GM18517 (cell line): ENCODE measurements at regions not wholly inside any gene's neighbourhood (a gene's known extent, or its start where the extent isn't known, plus 50 kb on each side); places are given as distances from the start of the nearest gene placed in this dataset.
"Not testable (repeated sequence)": the region's sequence is repeated elsewhere in the genome, so short reads cannot be mapped to it uniquely, and the experiment has no call there.

Experiments used
- ATAC-seq: cut with Tn5 transposase; IDR thresholded peaks from one replicate; pipeline ENCODE4 v1.9.1; 2021; ENCODE audit warnings: mild to moderate bottlenecking, moderate library complexity; ENCODE audit not compliant: unreplicated experiment

DNA sequence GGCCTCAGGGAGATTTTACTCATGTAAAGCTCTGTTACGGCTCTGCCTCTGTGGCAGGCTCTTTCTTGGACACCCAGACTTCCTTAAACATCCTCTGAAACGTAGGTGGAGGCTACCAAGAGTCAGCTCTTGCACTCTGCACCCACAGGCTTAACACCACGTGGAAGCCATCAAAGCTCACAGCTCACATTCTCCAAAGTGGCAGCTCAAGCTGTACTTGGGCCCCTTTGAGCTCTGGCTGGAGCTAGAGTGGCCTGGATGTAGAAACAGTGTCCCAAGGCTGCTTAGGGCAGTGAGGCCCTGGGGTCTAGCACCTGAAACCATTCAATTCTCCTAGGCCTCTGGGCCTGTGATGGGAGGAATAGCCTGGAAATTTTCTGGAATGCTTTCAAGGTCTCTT is 155.3 kb upstream of the CDKN3 start:
- ATAC-seq: no peak

DNA sequence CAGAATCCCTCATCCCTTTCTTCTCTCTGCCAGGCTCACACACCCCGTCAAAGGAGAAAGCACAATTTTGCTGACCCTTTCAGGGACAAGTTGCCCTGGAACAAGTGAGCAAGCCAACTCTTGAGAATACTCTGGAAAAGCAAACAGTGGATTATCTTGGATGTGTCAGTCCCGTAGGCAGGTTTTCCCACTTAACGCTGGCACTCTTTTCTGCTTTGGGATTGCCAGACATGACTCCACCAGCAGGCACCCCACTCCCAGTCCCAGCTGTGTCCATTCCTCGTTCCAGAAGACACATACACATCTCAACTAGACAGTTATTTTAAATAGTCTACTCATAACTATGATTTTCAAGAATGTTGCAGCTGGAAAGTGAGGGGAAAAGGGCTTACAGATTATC is 145.5 kb upstream of the CDKN3 start:
- ATAC-seq: no peak

DNA sequence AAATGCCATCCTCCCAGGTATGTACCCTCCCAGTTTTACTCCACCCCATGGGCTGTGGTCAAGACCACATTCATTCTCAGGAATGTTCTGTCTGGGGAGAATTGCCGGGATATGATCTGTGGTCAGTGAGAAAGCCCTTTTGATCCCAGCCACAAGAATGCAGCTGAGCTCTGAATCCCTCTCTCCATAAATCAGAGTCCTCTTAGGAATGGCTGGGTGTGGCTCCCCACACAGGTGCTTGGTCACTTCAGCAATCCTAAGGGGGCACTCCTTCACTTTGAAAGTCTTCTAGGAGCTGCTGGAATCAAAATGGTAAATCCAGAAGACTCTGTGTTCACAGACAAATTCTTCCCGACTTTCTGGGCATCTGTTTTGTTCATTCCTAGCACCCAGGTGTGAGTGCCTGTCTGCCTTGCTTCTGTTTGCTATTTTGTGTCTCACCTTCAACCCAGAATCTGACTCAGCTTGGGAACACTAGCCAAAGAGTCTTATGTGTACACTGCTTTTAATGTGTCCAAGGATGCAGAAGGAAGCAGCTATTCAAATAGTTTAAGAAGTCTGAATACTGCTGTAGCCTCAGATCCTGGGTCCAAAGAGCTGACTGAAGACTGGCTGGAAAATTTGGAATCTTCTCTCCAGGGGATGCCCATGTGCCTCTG is 144.6 kb upstream of the CDKN3 start:
- no peak for ATAC-seq

GRCh38 chr14:54253195-54253947 is 143.4 kb upstream of the CDKN3 start:
- ATAC-seq: no peak

GRCh38 chr14:54256156-54256555 is 140.7 kb upstream of the CDKN3 start:
- no peak for ATAC-seq

- no peak for ATAC-seq
Observed at GRCh38 chr14:54257424-54257823, 139.4 kb upstream of the CDKN3 start.

GRCh38 chr14:54258382-54258781 is 138.4 kb upstream of the CDKN3 start:
- ATAC-seq: no peak

GRCh38 chr14:54259821-54260220 is 137.0 kb upstream of the CDKN3 start:
- no peak for ATAC-seq

GRCh38 chr14:54261283-54261682 is 135.5 kb upstream of the CDKN3 start:
- ATAC-seq: no peak

DNA sequence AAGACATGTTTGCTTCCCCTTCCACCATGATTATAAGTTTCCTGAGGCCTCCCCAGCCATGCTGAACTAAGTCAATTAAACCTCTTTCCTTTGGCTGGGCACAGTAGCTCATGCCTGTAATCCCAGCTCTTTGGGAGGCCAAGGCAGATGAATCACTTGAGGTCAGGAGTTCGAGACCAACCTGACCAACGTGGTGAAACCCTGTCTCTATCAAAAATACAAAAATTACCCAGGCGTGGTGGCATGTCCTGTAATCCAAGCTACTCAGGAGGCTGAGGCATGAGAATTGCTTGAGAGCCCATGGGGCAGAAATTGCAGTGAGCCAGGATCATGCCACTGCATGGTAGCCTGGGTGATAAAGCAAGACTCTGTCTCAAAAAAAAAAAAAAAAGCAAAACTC is 130.2 kb upstream of the CDKN3 start:
- not testable (repeated sequence) for ATAC-seq

DNA sequence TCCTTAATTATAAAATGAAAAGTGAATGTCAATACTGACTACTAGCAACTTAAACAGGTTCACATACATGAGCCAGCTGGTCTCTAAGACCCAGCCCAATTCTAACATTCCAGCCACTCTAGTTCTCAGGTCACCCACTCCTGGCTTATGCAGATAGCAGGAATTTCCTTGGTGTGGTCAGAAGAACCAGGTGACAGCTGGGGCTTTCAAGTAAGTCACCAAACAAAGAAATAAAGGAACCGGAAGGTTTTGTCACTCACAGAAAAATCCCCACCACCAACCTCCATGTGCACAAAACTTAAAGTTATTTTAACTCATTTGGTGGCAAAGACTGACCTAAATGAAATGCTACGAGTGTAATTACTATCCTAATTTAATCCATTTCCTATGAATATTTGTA is 129.6 kb upstream of the CDKN3 start:
- ATAC-seq: peak; percentile 60

DNA sequence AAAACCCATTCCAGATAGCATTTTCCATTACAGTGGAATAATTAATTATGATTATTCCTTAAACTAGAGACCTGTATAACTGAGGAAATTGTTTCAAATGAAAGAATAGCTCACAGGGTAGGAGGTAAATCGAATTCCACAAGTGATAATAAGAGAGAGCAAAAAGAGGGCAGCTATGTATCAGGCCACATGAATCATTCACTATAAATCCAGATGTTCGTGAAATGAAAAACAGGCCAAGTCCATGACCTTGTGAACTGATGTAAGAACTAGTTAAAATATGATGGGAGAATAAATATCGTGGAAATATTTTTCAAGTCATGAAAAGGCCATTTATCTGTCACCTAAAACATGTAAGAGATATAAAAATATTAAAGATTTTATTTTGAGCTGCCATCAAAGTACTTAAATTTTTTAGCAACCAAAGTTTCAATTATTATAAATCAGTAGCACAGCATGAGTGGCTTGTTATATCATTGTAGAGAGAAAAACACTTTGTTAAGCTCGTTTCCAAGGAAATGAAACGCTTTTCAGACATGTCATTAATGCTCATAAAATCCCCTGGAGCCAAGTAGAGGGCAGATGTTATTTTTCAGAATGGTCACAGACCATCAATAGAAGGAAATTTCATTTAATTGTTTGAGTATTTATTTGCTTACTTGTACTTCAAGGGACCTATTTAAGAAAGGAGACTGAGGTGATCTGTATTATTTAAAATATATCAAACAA is 120.6 kb upstream of the CDKN3 start:
- no peak for ATAC-seq

- no peak for ATAC-seq
Observed at GRCh38 chr14:54278087-54278486, 118.7 kb upstream of the CDKN3 start.

GRCh38 chr14:54278665-54279295 is 118.0 kb upstream of the CDKN3 start:
- ATAC-seq: no peak

GRCh38 chr14:54282849-54283248 is 114.0 kb upstream of the CDKN3 start:
- ATAC-seq: no peak

DNA sequence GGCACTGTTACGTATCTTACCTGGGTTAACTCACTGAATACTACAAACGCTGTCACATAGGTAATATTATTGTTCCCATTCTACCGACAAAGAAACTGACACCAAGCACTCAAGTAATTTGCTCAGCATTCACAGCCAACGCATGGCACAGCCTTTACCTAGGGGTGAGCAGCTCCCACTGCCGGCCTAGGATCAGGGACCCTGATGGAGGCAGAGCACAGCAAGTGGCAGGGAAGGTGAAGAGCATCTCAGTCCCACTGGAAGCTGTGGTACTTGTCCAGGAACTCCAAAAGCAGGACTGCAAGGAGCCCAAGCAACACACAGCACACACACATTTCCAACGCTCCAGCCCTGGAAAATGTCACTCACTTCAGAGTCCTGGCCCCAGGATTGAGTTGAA is 111.8 kb upstream of the CDKN3 start:
- ATAC-seq: no peak

- no peak for ATAC-seq
Observed at GRCh38 chr14:54291491-54292191, 105.2 kb upstream of the CDKN3 start.

DNA sequence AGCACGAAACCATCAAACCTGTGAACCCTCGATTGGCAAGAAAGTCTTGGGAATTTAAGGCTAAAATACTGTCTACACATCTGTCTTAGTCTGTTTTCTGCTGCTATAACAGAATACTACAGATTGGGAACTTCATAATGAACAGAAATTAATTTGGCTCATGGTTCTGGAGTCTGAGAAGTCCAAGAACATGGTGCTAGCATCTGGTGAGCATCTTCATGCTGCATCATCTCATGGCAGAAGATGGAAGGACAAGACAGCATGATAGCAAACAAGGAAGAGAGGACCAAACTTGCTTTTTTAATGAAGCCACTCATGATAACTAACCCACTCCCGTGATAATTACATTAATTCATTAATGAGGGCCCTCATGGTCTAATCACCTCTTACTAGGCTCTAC is 102.0 kb upstream of the CDKN3 start:
- no peak for ATAC-seq

GRCh38 chr14:54299410-54300363 is 97.1 kb upstream of the CDKN3 start:
- ATAC-seq: no peak

DNA sequence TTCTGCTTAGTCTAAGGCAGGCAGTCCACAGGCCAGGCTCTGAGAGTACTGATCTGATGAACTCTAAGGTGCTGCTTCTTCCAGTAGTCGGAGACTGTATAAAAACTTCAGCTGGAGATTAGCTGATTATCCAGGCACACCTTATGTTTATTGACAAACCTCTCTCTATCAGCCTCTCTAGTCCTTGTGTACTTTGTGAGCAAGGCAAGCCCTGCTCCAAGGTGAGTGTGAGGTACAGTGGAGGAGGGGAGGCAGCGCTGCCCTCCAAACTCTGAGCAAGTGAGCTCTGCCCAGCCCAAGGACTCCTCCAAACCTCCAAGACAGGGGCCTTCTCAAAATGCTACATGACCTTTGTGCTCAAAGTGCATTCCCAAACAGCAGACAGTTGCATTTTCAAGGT is 95.9 kb upstream of the CDKN3 start:
- no peak for ATAC-seq
